ENCODE measurements at regions not wholly inside any gene's neighbourhood (a gene's known extent, or its start where the extent isn't known, plus 50 kb on each side); places are given as distances from the start of the nearest gene placed in this dataset.

GRCh38 chr13:51523082-51523518 lies 61.2 kb upstream of the WDFY2 start:
- no peaks in the 10 kb centered on the region for H3K27me3 ChIP-seq (replicated peaks; ENCODE audit: control insufficient read depth, insufficient read depth, low read length)
- H3K36me3 ChIP-seq (ENCODE audit: control insufficient read depth, insufficient read depth, low read length) = no peaks in the 10 kb centered on the region
- ChIA-PET CTCF (no interaction called here), POLR2A (no interaction called here)
- no peaks in the 10 kb centered on the region for H3K9me3 Mint-ChIP-seq (ENCODE audit: unreplicated experiment)
- H3K36me3 Mint-ChIP-seq (ENCODE audit: insufficient read depth, unreplicated experiment) = no peaks in the 10 kb centered on the region
- intact Hi-C loops (cut with micrococcal nuclease; ENCODE audit: unreplicated experiment) = loop anchor here (5.0 kb wide), 1 partner anchor 59 kb away; the partner anchor contains the start of gene WDFY2
- no peak overlapping the region for H3K4me3 ChIP-seq (ENCODE audit: low read depth, low read length)
- TF ChIP-seq CTCF (IDR thresholded peaks at IDR 0.05; ENCODE audit: insufficient read depth in 1 of 2, low read depth in 1 of 2, low read length in 1 of 2, severe bottlenecking in 1 of 2, unreplicated experiment in 1 of 2) = no peak
- no TSS peak for BruUV-seq (replicated peaks)
- no peaks in the 10 kb centered on the region for H3K9me3 ChIP-seq
- no peaks in the 10 kb centered on the region for H3K27me3 Mint-ChIP-seq (ENCODE audit: insufficient read depth, unreplicated experiment)
- no peak overlapping the region for H3K27ac Mint-ChIP-seq (ENCODE audit: unreplicated experiment)
- H3K4me3 Mint-ChIP-seq (ENCODE audit: unreplicated experiment) = no peak overlapping the region
- DNase-seq = no peak
- H3K4me1 Mint-ChIP-seq (ENCODE audit: low read depth, unreplicated experiment) = no peaks in the 10 kb centered on the region
- H3K4me1 ChIP-seq = peaks cover 13% of the 10 kb centered on the region

GRCh38 chr13:51524312-51524711 lies 60.0 kb upstream of the WDFY2 start:
- Mint-ChIP-seq H3K36me3 (ENCODE audit: insufficient read depth, unreplicated experiment) (no peaks in the 10 kb centered on the region), H3K27me3 (ENCODE audit: insufficient read depth, unreplicated experiment) (no peaks in the 10 kb centered on the region), H3K27ac (ENCODE audit: unreplicated experiment) (no peak overlapping the region), H3K4me3 (ENCODE audit: unreplicated experiment) (no peak overlapping the region), H3K4me1 (ENCODE audit: low read depth, unreplicated experiment) (no peaks in the 10 kb centered on the region), H3K9me3 (ENCODE audit: unreplicated experiment) (no peaks in the 10 kb centered on the region)
- POLR2A ChIA-PET = no interaction called here
- no peaks in the 10 kb centered on the region for H3K9me3 ChIP-seq
- no peak for TF ChIP-seq CTCF (IDR thresholded peaks at IDR 0.05; ENCODE audit: insufficient read depth in 1 of 2, low read depth in 1 of 2, low read length in 1 of 2, severe bottlenecking in 1 of 2, unreplicated experiment in 1 of 2)
- H3K27me3 ChIP-seq (replicated peaks; ENCODE audit: control insufficient read depth, insufficient read depth, low read length) = no peaks in the 10 kb centered on the region
- no peaks in the 10 kb centered on the region for H3K36me3 ChIP-seq (ENCODE audit: control insufficient read depth, insufficient read depth, low read length)
- intact Hi-C loops (cut with micrococcal nuclease; ENCODE audit: unreplicated experiment) = loop anchor here (5.0 kb wide), 1 partner anchor 58 kb away; the partner anchor contains the start of gene WDFY2
- BruUV-seq (replicated peaks) = no TSS peak
- CTCF ChIA-PET = no interaction called here
- no peak overlapping the region for H3K4me3 ChIP-seq (ENCODE audit: low read depth, low read length)
- H3K4me1 ChIP-seq = peaks cover 13% of the 10 kb centered on the region
- peak in 1 of 2 experiments; percentile 54 for DNase-seq

GRCh38 chr13:51524829-51525566 lies 59.3 kb upstream of the WDFY2 start:
- BruUV-seq (replicated peaks) = no TSS peak
- no peaks in the 10 kb centered on the region for H3K9me3 Mint-ChIP-seq (ENCODE audit: unreplicated experiment)
- Histone ChIP-seq H3K27me3 (replicated peaks; ENCODE audit: control insufficient read depth, insufficient read depth, low read length) (no peaks in the 10 kb centered on the region), H3K4me3 (ENCODE audit: low read depth, low read length) (no peak overlapping the region), H3K36me3 (ENCODE audit: control insufficient read depth, insufficient read depth, low read length) (no peaks in the 10 kb centered on the region), H3K4me1 (peaks cover 13% of the 10 kb centered on the region), H3K9me3 (no peaks in the 10 kb centered on the region)
- H3K27ac Mint-ChIP-seq (ENCODE audit: unreplicated experiment) = no peak overlapping the region
- H3K4me3 Mint-ChIP-seq (ENCODE audit: unreplicated experiment) = no peak overlapping the region
- ChIA-PET CTCF (no interaction called here), POLR2A (no interaction called here)
- H3K4me1 Mint-ChIP-seq (ENCODE audit: low read depth, unreplicated experiment) = no peaks in the 10 kb centered on the region
- no peaks in the 10 kb centered on the region for H3K27me3 Mint-ChIP-seq (ENCODE audit: insufficient read depth, unreplicated experiment)
- DNase-seq = no peak
- no peak for TF ChIP-seq CTCF (IDR thresholded peaks at IDR 0.05; ENCODE audit: insufficient read depth in 1 of 2, low read depth in 1 of 2, low read length in 1 of 2, severe bottlenecking in 1 of 2, unreplicated experiment in 1 of 2)
- H3K36me3 Mint-ChIP-seq (ENCODE audit: insufficient read depth, unreplicated experiment) = no peaks in the 10 kb centered on the region
- intact Hi-C loops (cut with micrococcal nuclease; ENCODE audit: unreplicated experiment) = loop anchor here (5.0 kb wide), 1 partner anchor 57 kb away; the partner anchor contains the start of gene WDFY2
